HepG2 (cell line): ENCODE measurements at regions not wholly inside any gene's neighbourhood (a gene's known extent, or its start where the extent isn't known, plus 50 kb on each side); places are given as distances from the start of the nearest gene placed in this dataset.

Experiments
- ATAC-seq: fragments of 200-7000 bp; cut with Tn5 transposase; 3 replicates; pipeline ENCODE4 v1.9.1; 2020; ENCODE audit warnings: mild to moderate bottlenecking, moderate library complexity
- BruUV-seq: library from RNA; stranded (reverse); fragments of 400-500 nt; replicated peaks from 2 replicates; lab custom pipeline; 2021; lab: Mats Ljungman, UMichigan
- CTCF ChIA-PET: fragments of 300-600 bp; formaldehyde crosslinking; extraction: SDS; loops from one replicate; lab custom pipeline; 2021; ENCODE audit warnings: low total read pairs, inconsistent platforms, low intra/inter-chr PET ratio; lab: Yijun Ruan, JAX
- POLR2A ChIA-PET: fragments of 350-600 bp; sonication (Branson Sonifier 250); formaldehyde crosslinking; loops from one replicate; lab custom pipeline; 2020; ENCODE audit warnings: antibody characterized with exemption, inconsistent platforms; lab: Yijun Ruan, JAX
- DNase-seq: peaks from one replicate; pipeline ENCODE4 v3.0.0-alpha.2; 2015; ENCODE audit warnings: low spot score
- FAIRE-seq: peaks from 3 replicates; lab custom pipeline; 2011; peaks lifted over from hg19 to GRCh38; lab: Jason Lieb, UNC
- H2AFZ ChIP-seq: one replicate; pipeline ENCODE4 v1.6.1; 2011; ENCODE audit warnings: low read length, inconsistent platforms
- H3K27ac ChIP-seq: fragments of 300-600 bp; 3 replicates; pipeline ENCODE4 v1.8.0; 2011; ENCODE audit warnings: mixed run types, mild to moderate bottlenecking, mixed read lengths, low read length, inconsistent platforms; ENCODE audit not compliant: insufficient read depth; ENCODE audit errors: extremely low read length
- H3K27me3 ChIP-seq, 2 experiments: fragments of 200-600 bp in 1 of 2; 2 replicates in 1 of 2; 3 replicates in 1 of 2; pipeline versions ENCODE4 v1.6.0 to v1.8.0; 2011; ENCODE audit warnings: low read length in 2 of 2, mild to moderate bottlenecking in 2 of 2, moderate library complexity in 2 of 2, inconsistent platforms in 1 of 2; ENCODE audit not compliant: insufficient read depth in 2 of 2, control insufficient read depth in 1 of 2
- H3K36me3 ChIP-seq, 2 experiments: fragments of 200-600 bp in 1 of 2; replicated peaks in 1 of 2; 2 replicates in 1 of 2; 3 replicates in 1 of 2; pipeline versions ENCODE4 v1.5.1 to v1.8.0; 2011; ENCODE audit warnings: low read length in 2 of 2, inconsistent platforms in 1 of 2; ENCODE audit not compliant: insufficient read depth in 2 of 2, control insufficient read depth in 1 of 2
- H3K4me1 ChIP-seq: 2 replicates; pipeline ENCODE4 v1.5.1; 2012; ENCODE audit warnings: low read length, inconsistent platforms; ENCODE audit not compliant: insufficient read depth
- H3K4me2 ChIP-seq: 2 replicates; pipeline ENCODE4 v1.6.0; 2011; ENCODE audit warnings: low read depth, low read length, inconsistent platforms
- H3K4me3 ChIP-seq, 3 experiments: fragments of 200-600 bp in 1 of 3; sonication (generic), shearing (Covaris generic) in 1 of 3; replicated peaks in 1 of 3; 2 replicates each; pipeline ENCODE4 v1.5.1; 2011 to 2016; ENCODE audit warnings: low read length in 3 of 3, inconsistent platforms in 2 of 3, low read depth in 2 of 3, mild to moderate bottlenecking in 2 of 3, control low read depth in 1 of 3, mixed read lengths in 1 of 3; ENCODE audit not compliant: insufficient read depth in 1 of 3
- H3K79me2 ChIP-seq: one replicate; pipeline ENCODE4 v1.6.1; 2011; ENCODE audit warnings: low read length, inconsistent platforms; ENCODE audit not compliant: insufficient read depth
- H3K9ac ChIP-seq: 2 replicates; pipeline ENCODE4 v1.6.0; 2011; ENCODE audit warnings: mild to moderate bottlenecking, low read depth, low read length, inconsistent platforms; ENCODE audit not compliant: insufficient read depth
- H3K9me3 ChIP-seq: 2 replicates; pipeline ENCODE4 v1.5.1; 2012; ENCODE audit warnings: mild to moderate bottlenecking, low read length
- H4K20me1 ChIP-seq: 2 replicates; pipeline ENCODE4 v1.6.0; 2011; ENCODE audit warnings: inconsistent platforms, mild to moderate bottlenecking, low read length, moderate library complexity; ENCODE audit not compliant: insufficient read depth
- BORCS8-MEF2B ChIP-seq: sonication (generic); formaldehyde crosslinking; IDR thresholded peaks from 2 replicates; pipeline ENCODE4 v1.8.0; 2022; ENCODE audit warnings: mild to moderate bottlenecking, missing genetic modification reagents
- CREB1 ChIP-seq, 2 experiments: fragments of 450-650 bp in 1 of 2; IDR thresholded peaks; 2 replicates each; pipeline ENCODE4 v1.6.1; 2016 to 2017; ENCODE audit warnings: control low read depth in 1 of 2, mild to moderate bottlenecking in 1 of 2, missing compliant biosample characterization in 1 of 2, missing genetic modification characterization in 1 of 2
- MED13 ChIP-seq: sonication (generic); formaldehyde crosslinking; IDR thresholded peaks from 2 replicates; pipeline ENCODE4 v1.5.0; 2020; ENCODE audit warnings: missing genetic modification reagents
- NFE2L1 ChIP-seq: sonication (generic); formaldehyde crosslinking; IDR thresholded peaks from 2 replicates; pipeline ENCODE4 v1.4.0; 2020; ENCODE audit warnings: missing genetic modification reagents, mild to moderate bottlenecking, borderline replicate concordance
- U2AF2 ChIP-seq: fragments of 200-400 bp; formaldehyde crosslinking; IDR thresholded peaks from 2 replicates; pipeline ENCODE4 v1.6.1; 2017; ENCODE audit warnings: low read depth, mild to moderate bottlenecking, low read length
- ZFP1 ChIP-seq: IDR thresholded peaks from 2 replicates; pipeline ENCODE4 v1.6.1; 2016
- ZNF264 ChIP-seq: sonication (generic); formaldehyde crosslinking; IDR thresholded peaks from 2 replicates; pipeline ENCODE4 v1.4.0; 2020; ENCODE audit warnings: missing genetic modification reagents
- in situ Hi-C: cut with HindIII; loops from 2 replicates; pipeline ENCODE4 v1.10.0; 2017; ENCODE audit warnings: low pct_unique_long_range_greater_than_20kb; ENCODE audit not compliant: extremely low pct_ligation_motif_present
- intact Hi-C: fragments of 100-400 bp; cut with micrococcal nuclease; formaldehyde crosslinking; loops from one replicate; pipeline ENCODE4 v1.10.0; 2022; ENCODE audit not compliant: unreplicated experiment
- TF ChIP-seq, protein P1 (sequence below): sonication (generic); formaldehyde crosslinking; IDR thresholded peaks from 2 replicates; pipeline ENCODE4 v1.5.0; 2020; ENCODE audit warnings: mild to moderate bottlenecking, missing genetic modification reagents, borderline replicate concordance

DNA sequence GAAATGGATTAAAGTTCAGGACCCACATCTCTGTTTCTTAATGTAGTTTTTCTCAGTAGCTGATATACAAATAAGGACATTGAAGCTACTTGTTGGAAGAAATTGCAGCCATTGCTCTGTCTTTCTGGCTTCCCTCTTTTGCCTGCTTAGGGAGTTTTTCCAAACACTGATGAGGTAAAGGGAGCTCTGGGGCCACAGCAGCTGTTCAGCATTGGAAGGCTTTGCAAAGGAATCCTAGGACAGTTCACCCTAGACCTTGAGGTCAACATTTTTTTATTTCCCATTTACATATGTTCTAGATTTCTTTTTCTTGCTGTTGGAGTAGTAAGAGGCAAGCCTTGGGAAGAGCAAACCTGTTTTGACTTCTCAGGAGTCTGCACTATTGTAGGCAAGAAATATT, 126.9 kb upstream of the PLPPR5 start:
- Histone ChIP-seq H3K79me2 (no peaks in the 10 kb centered on the region), H2AFZ (no peak overlapping the region), H4K20me1 (no peaks in the 10 kb centered on the region), H3K4me3 (no peak overlapping the region), H3K9ac (no peak overlapping the region), H3K4me1 (no peaks in the 10 kb centered on the region), H3K4me2 (no peak overlapping the region), H3K36me3 (no peaks in the 10 kb centered on the region), H3K27ac (no peak overlapping the region), H3K27me3 (no peaks in the 10 kb centered on the region), H3K9me3 (no peaks in the 10 kb centered on the region)
- TF ChIP-seq CREB1 (IDR thresholded peaks at IDR 0.05) (no peak), CREB1 (CRISPR knock-in tag; IDR thresholded peaks at IDR 0.05) (no peak), ZNF264 (CRISPR knock-in tag) (no peak), ZFP1 (CRISPR knock-in tag) (no peak), U2AF2 (no peak), MED13 (CRISPR knock-in tag) (no peak), NFE2L1 (CRISPR knock-in tag) (no peak), BORCS8-MEF2B (CRISPR knock-in tag) (no peak)
- TF ChIP-seq, protein P1, sequence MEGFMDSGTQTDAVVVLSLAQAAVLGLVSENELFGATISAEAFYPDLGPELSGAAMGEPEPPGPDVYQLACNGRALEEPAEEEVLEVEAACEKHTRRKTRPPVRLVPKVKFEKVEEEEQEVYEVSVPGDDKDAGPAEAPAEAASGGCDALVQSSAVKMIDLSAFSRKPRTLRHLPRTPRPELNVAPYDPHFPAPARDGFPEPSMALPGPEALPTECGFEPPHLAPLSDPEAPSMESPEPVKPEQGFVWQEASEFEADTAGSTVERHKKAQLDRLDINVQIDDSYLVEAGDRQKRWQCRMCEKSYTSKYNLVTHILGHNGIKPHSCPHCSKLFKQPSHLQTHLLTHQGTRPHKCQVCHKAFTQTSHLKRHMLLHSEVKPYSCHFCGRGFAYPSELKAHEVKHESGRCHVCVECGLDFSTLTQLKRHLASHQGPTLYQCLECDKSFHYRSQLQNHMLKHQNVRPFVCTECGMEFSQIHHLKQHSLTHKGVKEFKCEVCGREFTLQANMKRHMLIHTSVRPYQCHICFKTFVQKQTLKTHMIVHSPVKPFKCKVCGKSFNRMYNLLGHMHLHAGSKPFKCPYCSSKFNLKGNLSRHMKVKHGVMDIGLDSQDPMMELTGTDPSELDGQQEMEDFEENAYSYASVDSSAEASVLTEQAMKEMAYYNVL (CRISPR knock-in tag) = no peak
- FAIRE-seq = no peak
- BruUV-seq = no TSS peak
- intact Hi-C loops (no loop called here), in situ Hi-C loops (no loop called here)
- ChIA-PET CTCF (no interaction called here), POLR2A (no interaction called here)
- ATAC-seq = no peak
- DNase-seq = no peak
